ENCODE measurements at regions not wholly inside any gene's neighbourhood (a gene's known extent, or its start where the extent isn't known, plus 50 kb on each side); places are given as distances from the start of the nearest gene placed in this dataset.

GRCh38 chr16:54985156-54985555 is 54.5 kb downstream of the IRX5 start:
- ChIA-PET POLR2A (no interaction called here), CTCF (ENCODE audit: low intra/inter-chr PET ratio) (no interaction called here)
- no peak for DNase-seq (ENCODE audit: extremely low read depth in 1 of 4, low spot score in 3 of 4)
- Histone ChIP-seq H3K4me3 (no peak overlapping the region), H3K27ac (ENCODE audit: extremely low read depth, low read depth, low read length) (no peak overlapping the region), H3K9me1 (ENCODE audit: control insufficient read depth, insufficient read depth, low read length) (no peaks in the 10 kb centered on the region), H3K4me1 (replicated peaks in 1 of 2; ENCODE audit: control insufficient read depth in 2 of 2, insufficient read depth in 2 of 2, low read length in 2 of 2) (no peaks in the 10 kb centered on the region; a peak in 1 of 5 replicates), H3K27me3 (ENCODE audit: control insufficient read depth in 2 of 2, insufficient read depth in 2 of 2, low read length in 2 of 2) (peaks cover 39 to 85% of the 10 kb centered on the region in 2 experiments; a peak in 4 of 5 replicates), H3K4me2 (ENCODE audit: insufficient read depth, low read length) (no peak overlapping the region), H3K36me3 (ENCODE audit: control insufficient read depth, insufficient read depth, low read length) (no peaks in the 10 kb centered on the region), H3K79me2 (ENCODE audit: control insufficient read depth, insufficient read depth, low read length) (no peaks in the 10 kb centered on the region), H3K9ac (ENCODE audit: insufficient read depth in 1 of 2, low read depth in 2 of 2, low read length in 2 of 2) (no peak overlapping the region), H4K20me1 (replicated peaks; ENCODE audit: control insufficient read depth, insufficient read depth, low read length) (0 out of 2 replicates have a peak, but pooled peaks cover 5% of the 10 kb centered on the region), H2AFZ (ENCODE audit: low read depth, low read length) (no peak overlapping the region), H3K9me3 (replicated peaks; ENCODE audit: control insufficient read depth, insufficient read depth, low read depth, low read length) (no peaks in the 10 kb centered on the region)
- no peak for ATAC-seq
- no peak for FAIRE-seq
- intact Hi-C loops (cut with micrococcal nuclease) (no loop called here), in situ Hi-C loops (cut with MboI) (no loop called here)
- no TSS peak for BruUV-seq (replicated peaks)
- TF ChIP-seq HEY1 (CRISPR knock-in tag; IDR thresholded peaks at IDR 0.05; ENCODE audit: borderline replicate concordance) = no peak
- TF ChIP-seq HDAC1 (IDR thresholded peaks at IDR 0.05) = no peak
- TF ChIP-seq ZNF232 (CRISPR knock-in tag; IDR thresholded peaks at IDR 0.05) = no peak
- 1% methylated on average over 9 of the region's 9 CpGs for WGBS (ENCODE audit: insufficient coverage, low coverage, missing lambda C conversion rate)

- no peak overlapping the region for H3K4me2 ChIP-seq (ENCODE audit: insufficient read depth, low read length)
- no peaks in the 10 kb centered on the region for H3K36me3 ChIP-seq (ENCODE audit: control insufficient read depth, insufficient read depth, low read length)
- H4K20me1 ChIP-seq (replicated peaks; ENCODE audit: control insufficient read depth, insufficient read depth, low read length) = 0 out of 2 replicates have a peak, but pooled peaks cover 5% of the 10 kb centered on the region
- CTCF ChIA-PET (ENCODE audit: low intra/inter-chr PET ratio) = no interaction called here
- H2AFZ ChIP-seq (ENCODE audit: low read depth, low read length) = no peak overlapping the region
- no peaks in the 10 kb centered on the region for H3K9me1 ChIP-seq (ENCODE audit: control insufficient read depth, insufficient read depth, low read length)
- H3K27me3 ChIP-seq (ENCODE audit: control insufficient read depth in 2 of 2, insufficient read depth in 2 of 2, low read length in 2 of 2) = peaks cover 39 to 82% of the 10 kb centered on the region in 2 experiments
- no peaks in the 10 kb centered on the region for H3K79me2 ChIP-seq (ENCODE audit: control insufficient read depth, insufficient read depth, low read length)
- no peak overlapping the region for H3K4me3 ChIP-seq
- no peak for ATAC-seq
- in situ Hi-C loops (cut with MboI) (no loop called here), intact Hi-C loops (cut with micrococcal nuclease) (no loop called here)
- H3K4me1 ChIP-seq (replicated peaks in 1 of 2; ENCODE audit: control insufficient read depth in 2 of 2, insufficient read depth in 2 of 2, low read length in 2 of 2) = no peaks in the 10 kb centered on the region; a peak in 1 of 5 replicates
- no peak overlapping the region for H3K27ac ChIP-seq (ENCODE audit: extremely low read depth, low read depth, low read length)
- POLR2A ChIA-PET = no interaction called here
- DNase-seq (ENCODE audit: extremely low read depth in 1 of 4, low spot score in 3 of 4) = no peak
- H3K9ac ChIP-seq (ENCODE audit: insufficient read depth in 1 of 2, low read depth in 2 of 2, low read length in 2 of 2) = no peak overlapping the region
- WGBS (ENCODE audit: insufficient coverage, low coverage, missing lambda C conversion rate) = 0% methylated on average over 3 of the region's 3 CpGs
- no TSS peak for BruUV-seq (replicated peaks)
- no peak for FAIRE-seq
- no peaks in the 10 kb centered on the region for H3K9me3 ChIP-seq (replicated peaks; ENCODE audit: control insufficient read depth, insufficient read depth, low read depth, low read length)
- no peak for TF ChIP-seq ZNF140 (CRISPR knock-in tag; IDR thresholded peaks at IDR 0.05)
- TF ChIP-seq SRSF9 (IDR thresholded peaks at IDR 0.05; ENCODE audit: borderline replicate concordance, low read depth, low read length) = no peak
- TF ChIP-seq ZNF3 (CRISPR knock-in tag; IDR thresholded peaks at IDR 0.05) = no peak
- TF ChIP-seq ATF3 (IDR thresholded peaks at IDR 0.05) = no peak
- TF ChIP-seq ATF3 (CRISPR knock-in tag; conservative IDR thresholded peaks at IDR 0.05) = no peak
- no peak for TF ChIP-seq ELF1 (tag; IDR thresholded peaks at IDR 0.05)
- no peak for TF ChIP-seq TBL1XR1 (IDR thresholded peaks at IDR 0.05; ENCODE audit: low read length in 2 of 2)
- no peak for TF ChIP-seq CBFB (CRISPR knock-in tag; IDR thresholded peaks at IDR 0.05)
- TF ChIP-seq GATA2 (CRISPR knock-in tag; IDR thresholded peaks at IDR 0.05) = no peak
- no peak for TF ChIP-seq ZNF551 (CRISPR knock-in tag; IDR thresholded peaks at IDR 0.05)
- no peak for TF ChIP-seq ZNF324 (CRISPR knock-in tag; IDR thresholded peaks at IDR 0.05)
- no peak for TF ChIP-seq CEBPB (tag; IDR thresholded peaks at IDR 0.05)
Measured at GRCh38 chr16:54985668-54986067, 55.0 kb downstream of the IRX5 start.

Measured in K562 (cell line).